Gastroesophageal sphincter (tissue), 4 donors: ENCODE measurements at regions not wholly inside any gene's neighbourhood (a gene's known extent, or its start where the extent isn't known, plus 50 kb on each side); places are given as distances from the start of the nearest gene placed in this dataset.

Experiments used
- ATAC-seq: fragments of 150-250 bp; one replicate; pipeline ENCODE4 v1.9.1; 2016; ENCODE audit warnings: mild to moderate bottlenecking, moderate library complexity
- H3K27ac ChIP-seq, 4 donors: fragments of 200-600 bp; sonication (generic) in 3 of 4; 1 replicate in 3 of 4; 2 replicates in 1 of 4; pipeline ENCODE4 v1.5.1; 2016 to 2019
- H3K27me3 ChIP-seq: fragments of 200-600 bp; sonication (generic); one replicate; pipeline ENCODE4 v1.5.1; 2019
- H3K36me3 ChIP-seq, 2 donors: fragments of 200-600 bp; sonication (generic); one replicate each; pipeline ENCODE4 v1.5.1; 2019; ENCODE audit warnings: control low read depth in 1 of 2
- H3K4me1 ChIP-seq, 3 donors: fragments of 200-600 bp; sonication (generic); 1 replicate in 2 of 3; 2 replicates in 1 of 3; pipeline ENCODE4 v1.5.1; 2016 to 2019; ENCODE audit warnings: control low read depth in 2 of 3
- H3K4me3 ChIP-seq, 2 donors: fragments of 200-600 bp; sonication (generic); one replicate each; pipeline ENCODE4 v1.5.1; 2019; ENCODE audit warnings: mild to moderate bottlenecking in 1 of 2, moderate library complexity in 1 of 2
- H3K9me3 ChIP-seq, 3 donors: fragments of 200-600 bp; sonication (generic); one replicate each; pipeline ENCODE4 v1.5.1; 2017 to 2019; ENCODE audit warnings: control low read depth in 2 of 3
- CTCF ChIP-seq, 4 experiments: fragments of 200-600 bp in 2 of 4; fragments of 450-650 bp in 2 of 4; sonication (generic) in 1 of 4; IDR thresholded peaks; one replicate each; pipeline ENCODE4 v1.5.1; 2017 to 2019; ENCODE audit warnings: antibody characterized with exemption in 4 of 4, mild to moderate bottlenecking in 2 of 4, moderate library complexity in 2 of 4
- EP300 ChIP-seq: sonication (generic); formaldehyde crosslinking; IDR thresholded peaks from one replicate; pipeline ENCODE4 v1.6.1; 2017; ENCODE audit warnings: antibody characterized with exemption, mild to moderate bottlenecking
- POLR2A ChIP-seq, 2 donors: fragments of 450-650 bp; IDR thresholded peaks; one replicate each; pipeline ENCODE4 v1.6.1; 2017; ENCODE audit warnings: antibody characterized with exemption in 2 of 2, mild to moderate bottlenecking in 2 of 2, moderate library complexity in 1 of 2
- POLR2AphosphoS5 ChIP-seq: sonication (generic); formaldehyde crosslinking; IDR thresholded peaks from one replicate; pipeline ENCODE4 v1.6.1; 2017; ENCODE audit warnings: antibody characterized with exemption
- WGBS, 2 donors: methylation state at CpG; one replicate each; pipeline ENCODE4 v1.1.5; 2018; ENCODE audit warnings: low coverage in 1 of 2; 5-methylcytosine and 5-hydroxymethylcytosine counted together

- no peak for ATAC-seq
- peaks cover 5% of the 10 kb centered on the region for H3K27me3 ChIP-seq
- no peaks in the 10 kb centered on the region for H3K9me3 ChIP-seq
- TF ChIP-seq POLR2AphosphoS5 = no peak
- TF ChIP-seq EP300 = no peak
- TF ChIP-seq CTCF (IDR thresholded peaks at IDR 0.05) = no peak
- no peak for TF ChIP-seq POLR2A (IDR thresholded peaks at IDR 0.05)
- no peak overlapping the region for H3K27ac ChIP-seq
- no peaks in the 10 kb centered on the region for H3K4me1 ChIP-seq
- no peaks in the 10 kb centered on the region for H3K36me3 ChIP-seq
- WGBS, 2 donors = 56 to 80% methylated on average over 3 to 5 of the region's 5 CpGs
- no peak overlapping the region for H3K4me3 ChIP-seq
Measured at GRCh38 chr15:57827021-57827420, 120.5 kb downstream of the POLR2M start.

- Histone ChIP-seq H3K27ac (no peak overlapping the region), H3K36me3 (no peaks in the 10 kb centered on the region), H3K9me3 (no peaks in the 10 kb centered on the region), H3K4me1 (no peaks in the 10 kb centered on the region), H3K27me3 (peaks cover 5% of the 10 kb centered on the region), H3K4me3 (no peak overlapping the region)
- TF ChIP-seq POLR2A (IDR thresholded peaks at IDR 0.05) (no peak), EP300 (no peak), POLR2AphosphoS5 (no peak), CTCF (IDR thresholded peaks at IDR 0.05) (no peak)
- 66 to 73% methylated on average over 2 of the region's 2 CpGs for WGBS, 2 donors
- ATAC-seq = no peak
Measured at GRCh38 chr15:57827971-57828370, 121.5 kb downstream of the POLR2M start.

GRCh38 chr15:57832183-57832582 lies 125.7 kb downstream of the POLR2M start:
- Histone ChIP-seq H3K27ac (no peak overlapping the region), H3K36me3 (no peaks in the 10 kb centered on the region), H3K4me1 (no peaks in the 10 kb centered on the region), H3K4me3 (no peak overlapping the region), H3K27me3 (peaks cover 5% of the 10 kb centered on the region), H3K9me3 (no peaks in the 10 kb centered on the region)
- 95 to 100% methylated on average over 1 of the region's 1 CpG for WGBS, 2 donors
- ATAC-seq = no peak
- no peak for TF ChIP-seq POLR2AphosphoS5
- TF ChIP-seq POLR2A (IDR thresholded peaks at IDR 0.05) = no peak
- no peak for TF ChIP-seq EP300
- no peak for TF ChIP-seq CTCF (IDR thresholded peaks at IDR 0.05)

- no peak overlapping the region for H3K27ac ChIP-seq
- 89 to 90% methylated on average over 2 to 3 of the region's 3 CpGs for WGBS, 2 donors
- no peak overlapping the region for H3K4me3 ChIP-seq
- H3K9me3 ChIP-seq = no peaks in the 10 kb centered on the region
- TF ChIP-seq POLR2A (IDR thresholded peaks at IDR 0.05) (no peak), EP300 (no peak), CTCF (IDR thresholded peaks at IDR 0.05) (no peak), POLR2AphosphoS5 (no peak)
- peaks cover 5% of the 10 kb centered on the region for H3K27me3 ChIP-seq
- no peaks in the 10 kb centered on the region for H3K4me1 ChIP-seq
- no peaks in the 10 kb centered on the region for H3K36me3 ChIP-seq
- no peak for ATAC-seq
Measured at GRCh38 chr15:57835119-57835518, 128.6 kb downstream of the POLR2M start.

- 86 to 88% methylated on average over 4 to 5 of the region's 5 CpGs for WGBS, 2 donors
- no peak overlapping the region for H3K4me3 ChIP-seq
- no peak for ATAC-seq
- peaks cover 6% of the 10 kb centered on the region for H3K27me3 ChIP-seq
- H3K27ac ChIP-seq = no peak overlapping the region
- no peaks in the 10 kb centered on the region for H3K36me3 ChIP-seq
- TF ChIP-seq POLR2AphosphoS5 (no peak), POLR2A (IDR thresholded peaks at IDR 0.05) (no peak), EP300 (no peak), CTCF (IDR thresholded peaks at IDR 0.05) (no peak)
- H3K9me3 ChIP-seq = no peaks in the 10 kb centered on the region
- H3K4me1 ChIP-seq = no peaks in the 10 kb centered on the region
Measured at GRCh38 chr15:57849317-57849716, 142.8 kb downstream of the POLR2M start.
